Neural cell (in vitro differentiated cells): ENCODE measurements at regions not wholly inside any gene's neighbourhood (a gene's known extent, or its start where the extent isn't known, plus 50 kb on each side); places are given as distances from the start of the nearest gene placed in this dataset.

Experiments used
- H2AFZ ChIP-seq: fragments of 200-600, 300-800 bp; sonication (generic), shearing (Covaris generic); 2 replicates; pipeline ENCODE4 v1.6.0; 2014; ENCODE audit warnings: low read depth, mild to moderate bottlenecking, antibody characterized with exemption, low read length, moderate library complexity
- H3F3A ChIP-seq: fragments of 200-600 bp; shearing (Covaris generic); 2 replicates; pipeline ENCODE4 v1.6.1; 2016; ENCODE audit warnings: mild to moderate bottlenecking, moderate library complexity, mixed read lengths, antibody characterized with exemption, low read length; ENCODE audit not compliant: insufficient read depth, poor library complexity, severe bottlenecking
- H3K27ac ChIP-seq: fragments of 200-600, 300-800 bp; sonication (generic), shearing (Covaris generic); 2 replicates; pipeline ENCODE4 v1.5.1; 2014; ENCODE audit warnings: mild to moderate bottlenecking, low read length, moderate library complexity
- H3K27me3 ChIP-seq: fragments of 300-800, 200-600 bp; sonication (generic), shearing (Covaris generic); 2 replicates; pipeline ENCODE4 v1.6.0; 2014; ENCODE audit warnings: mild to moderate bottlenecking, low read depth, low read length, moderate library complexity; ENCODE audit not compliant: insufficient read depth
- H3K36me3 ChIP-seq: fragments of 300-800, 200-600 bp; sonication (generic), shearing (Covaris generic); 2 replicates; pipeline ENCODE4 v1.5.1; 2014; ENCODE audit warnings: mild to moderate bottlenecking, antibody characterized with exemption, low read length, moderate library complexity; ENCODE audit not compliant: insufficient read depth
- H3K4me2 ChIP-seq: fragments of 300-800, 200-600 bp; sonication (generic), shearing (Covaris generic); 2 replicates; pipeline ENCODE4 v1.6.0; 2014; ENCODE audit warnings: mild to moderate bottlenecking, low read length
- H3K4me3 ChIP-seq: fragments of 300-800, 200-600 bp; sonication (generic), shearing (Covaris generic); 2 replicates; pipeline ENCODE4 v1.5.1; 2014; ENCODE audit warnings: mild to moderate bottlenecking, low read length, moderate library complexity
- H3K79me2 ChIP-seq: fragments of 200-600 bp; shearing (Covaris generic); replicated peaks from 2 replicates; pipeline ENCODE4 v1.6.0; 2014; ENCODE audit warnings: mild to moderate bottlenecking, low read length, moderate library complexity; ENCODE audit not compliant: insufficient read depth
- H3K9ac ChIP-seq: fragments of 300-800, 200-600 bp; sonication (generic), shearing (Covaris generic); 2 replicates; pipeline ENCODE4 v1.6.1; 2016; ENCODE audit warnings: mild to moderate bottlenecking, low read length, mixed read lengths
- H3K9me2 ChIP-seq: fragments of 200-600 bp; shearing (Covaris generic); 2 replicates; pipeline ENCODE4 v1.6.1; 2016; ENCODE audit warnings: mild to moderate bottlenecking, low read length, mixed read lengths; ENCODE audit not compliant: insufficient read depth
- H3K9me3 ChIP-seq: fragments of 200-600, 300-800 bp; sonication (generic), shearing (Covaris generic); 2 replicates; pipeline ENCODE4 v1.6.1; 2016; ENCODE audit warnings: mild to moderate bottlenecking, mixed run types, low read length, moderate library complexity, mixed read lengths
- H4K20me1 ChIP-seq: fragments of 200-600 bp; shearing (Covaris generic); 2 replicates; pipeline ENCODE4 v1.6.1; 2016; ENCODE audit warnings: mild to moderate bottlenecking, mixed run types; ENCODE audit not compliant: insufficient read depth
- CTCF ChIP-seq: fragments of 450-650 bp; IDR thresholded peaks from 2 replicates; pipeline ENCODE4 v1.5.1; 2014; ENCODE audit warnings: antibody characterized with exemption, mild to moderate bottlenecking, moderate library complexity; ENCODE audit not compliant: poor library complexity, severe bottlenecking
- EP300 ChIP-seq: fragments of 450-650 bp; conservative IDR thresholded peaks from 2 replicates; pipeline ENCODE4 v1.6.1; 2014; ENCODE audit warnings: antibody characterized with exemption, mild to moderate bottlenecking, moderate library complexity; ENCODE audit not compliant: poor library complexity, severe bottlenecking
- EZH2 ChIP-seq: fragments of 200-600, 300-800 bp; shearing (Covaris generic), sonication (generic); IDR thresholded peaks from 2 replicates; pipeline ENCODE4 v1.6.1; 2014; ENCODE audit warnings: antibody characterized with exemption, low read length, borderline replicate concordance, mild to moderate bottlenecking; ENCODE audit not compliant: insufficient read depth, poor library complexity, severe bottlenecking
- MXI1 ChIP-seq: fragments of 450-650 bp; conservative IDR thresholded peaks from 2 replicates; pipeline ENCODE4 v1.6.1; 2014; ENCODE audit warnings: antibody characterized with exemption, mild to moderate bottlenecking; ENCODE audit not compliant: poor library complexity, severe bottlenecking
- POLR2AphosphoS5 ChIP-seq: IDR thresholded peaks from 2 replicates; pipeline ENCODE4 v1.6.1; 2012
- RAD21 ChIP-seq: fragments of 450-650 bp; conservative IDR thresholded peaks from 2 replicates; pipeline ENCODE4 v1.6.1; 2014; ENCODE audit warnings: antibody characterized with exemption, mild to moderate bottlenecking, moderate library complexity
- REST ChIP-seq: IDR thresholded peaks from 2 replicates; pipeline ENCODE4 v1.6.1; 2012; ENCODE audit warnings: borderline replicate concordance
- SMC3 ChIP-seq: fragments of 450-650 bp; conservative IDR thresholded peaks from 2 replicates; pipeline ENCODE4 v1.6.1; 2014; ENCODE audit warnings: antibody characterized with exemption, mild to moderate bottlenecking, moderate library complexity; ENCODE audit not compliant: poor library complexity
- TAF1 ChIP-seq: IDR thresholded peaks from 2 replicates; pipeline ENCODE4 v1.6.1; 2012; ENCODE audit warnings: low read depth

- Histone ChIP-seq H3K27me3 (no peaks in the 10 kb centered on the region), H3K4me2 (no peak overlapping the region), H3K4me3 (no peak overlapping the region), H2AFZ (no peak overlapping the region), H3K36me3 (no peaks in the 10 kb centered on the region), H3K9me3 (no peaks in the 10 kb centered on the region), H3K9ac (no peak overlapping the region), H3K9me2 (no peaks in the 10 kb centered on the region), H3K79me2 (no peaks in the 10 kb centered on the region), H3K27ac (no peak overlapping the region), H3F3A (no peaks in the 10 kb centered on the region), H4K20me1 (no peaks in the 10 kb centered on the region)
- TF ChIP-seq POLR2AphosphoS5: no peak
Measured at GRCh38 chr3:14283813-14284438, 105.3 kb downstream of the LSM3 start.

GRCh38 chr3:14284694-14285547 lies 106.3 kb downstream of the LSM3 start:
- Histone ChIP-seq H3K27ac (no peak overlapping the region), H3K79me2 (no peaks in the 10 kb centered on the region), H3K27me3 (no peaks in the 10 kb centered on the region), H3F3A (no peaks in the 10 kb centered on the region), H4K20me1 (no peaks in the 10 kb centered on the region), H3K4me2 (no peak overlapping the region), H3K9me3 (no peaks in the 10 kb centered on the region), H3K9me2 (no peaks in the 10 kb centered on the region), H3K9ac (no peak overlapping the region), H3K4me3 (no peak overlapping the region), H2AFZ (no peak overlapping the region), H3K36me3 (no peaks in the 10 kb centered on the region)
- TF ChIP-seq CTCF: no peak
- no peak for TF ChIP-seq SMC3
- no peak for TF ChIP-seq MXI1
- TF ChIP-seq RAD21: no peak
- no peak for TF ChIP-seq REST
- no peak for TF ChIP-seq EZH2
- no peak for TF ChIP-seq POLR2AphosphoS5
- TF ChIP-seq TAF1: no peak
- TF ChIP-seq EP300: no peak
